ENCODE measurements at regions not wholly inside any gene's neighbourhood (a gene's known extent, or its start where the extent isn't known, plus 50 kb on each side); places are given as distances from the start of the nearest gene placed in this dataset.
A peak's percentile ranks its signal among the peaks of the same experiment; 100 is the strongest.
"Not testable (repeated sequence)": the region's sequence is repeated elsewhere in the genome, so short reads cannot be mapped to it uniquely, and the experiment has no call there.

GRCh38 chr6:112887424-112887823 is 540.3 kb downstream of the RFPL4B start:
- DNase-seq: not testable (repeated sequence)

- no peak for DNase-seq
These were observed 552.4 kb downstream of the RFPL4B start for GRCh38 chr6:112899541-112899940.

- no peak for DNase-seq
These were observed 556.2 kb downstream of the RFPL4B start for GRCh38 chr6:112903361-112903760.

- peak; percentile 3 for DNase-seq
These were observed 559.6 kb downstream of the RFPL4B start for GRCh38 chr6:112906726-112907125.

GRCh38 chr6:112909781-112910180 is 562.7 kb downstream of the RFPL4B start:
- DNase-seq: no peak

GRCh38 chr6:112910256-112910655 is 563.1 kb downstream of the RFPL4B start:
- no peak for DNase-seq

- DNase-seq: no peak
These were observed 564.8 kb downstream of the RFPL4B start for GRCh38 chr6:112911959-112912358.

- DNase-seq: no peak
These were observed 565.4 kb downstream of the RFPL4B start for GRCh38 chr6:112912416-112913101.

GRCh38 chr6:112919744-112920143 is 572.6 kb downstream of the RFPL4B start:
- not testable (repeated sequence) for DNase-seq

GRCh38 chr6:112920994-112921393 is 573.9 kb downstream of the RFPL4B start:
- no peak for DNase-seq

GRCh38 chr6:112923940-112924587 is 576.9 kb downstream of the RFPL4B start:
- no peak for DNase-seq

GRCh38 chr6:112925702-112926101 is 578.6 kb downstream of the RFPL4B start:
- DNase-seq: no peak

- DNase-seq: no peak
These were observed 580.7 kb downstream of the RFPL4B start for GRCh38 chr6:112927641-112928320.

- DNase-seq: no peak
These were observed 582.5 kb downstream of the RFPL4B start for GRCh38 chr6:112929641-112930040.

GRCh38 chr6:112931832-112932231 is 584.7 kb downstream of the RFPL4B start:
- DNase-seq: no peak

GRCh38 chr6:112933947-112934346 is 586.8 kb downstream of the RFPL4B start:
- DNase-seq: no peak

GRCh38 chr6:112934433-112935327 is 587.5 kb downstream of the RFPL4B start:
- DNase-seq: no peak

GRCh38 chr6:112935402-112936078 is 588.4 kb downstream of the RFPL4B start:
- DNase-seq: no peak

- no peak for DNase-seq
These were observed 588.9 kb downstream of the RFPL4B start for GRCh38 chr6:112936079-112936472.

GRCh38 chr6:112936504-112936903 is 589.4 kb downstream of the RFPL4B start:
- no peak for DNase-seq

GRCh38 chr6:112937690-112938089 is 590.6 kb downstream of the RFPL4B start:
- DNase-seq: not testable (repeated sequence)

GRCh38 chr6:112938650-112939049 is 591.5 kb downstream of the RFPL4B start:
- no peak for DNase-seq

Measured in NCI-H69 (cell line).